Osteoblast (primary cell): ENCODE measurements at regions not wholly inside any gene's neighbourhood (a gene's known extent, or its start where the extent isn't known, plus 50 kb on each side); places are given as distances from the start of the nearest gene placed in this dataset.
"Not testable (repeated sequence)": the region's sequence is repeated elsewhere in the genome, so short reads cannot be mapped to it uniquely, and the experiment has no call there.

Source experiments
- DNase-seq: peaks from one replicate; pipeline ENCODE4 v3.0.0; 2011; ENCODE audit warnings: low spot score, mixed read lengths; ENCODE audit not compliant: insufficient read length; ENCODE audit errors: missing footprints
- H2AFZ ChIP-seq: 2 replicates; pipeline ENCODE4 v1.6.0; 2011; ENCODE audit warnings: mild to moderate bottlenecking, low read length
- H3K27ac ChIP-seq: 2 replicates; pipeline ENCODE4 v1.5.1; 2011; ENCODE audit warnings: mild to moderate bottlenecking, low read depth, low read length, moderate library complexity
- H3K27me3 ChIP-seq: 2 replicates; pipeline ENCODE4 v1.6.0; 2012; ENCODE audit warnings: mild to moderate bottlenecking, control low read depth, inconsistent platforms, low read length, moderate library complexity; ENCODE audit not compliant: insufficient read depth
- H3K36me3 ChIP-seq: 2 replicates; pipeline ENCODE4 v1.5.1; 2011; ENCODE audit warnings: mild to moderate bottlenecking, low read length, control low read depth, moderate library complexity; ENCODE audit not compliant: insufficient read depth
- H3K4me1 ChIP-seq: 2 replicates; pipeline ENCODE4 v1.5.1; 2011; ENCODE audit warnings: mild to moderate bottlenecking, low read length, control low read depth, moderate library complexity; ENCODE audit not compliant: insufficient read depth
- H3K4me2 ChIP-seq: 2 replicates; pipeline ENCODE4 v1.6.0; 2011; ENCODE audit warnings: mild to moderate bottlenecking, low read length; ENCODE audit not compliant: insufficient read depth
- H3K4me3 ChIP-seq: fragments of 200-600 bp; sonication (generic); 3 replicates; pipeline ENCODE4 v1.5.1; 2012; ENCODE audit warnings: mild to moderate bottlenecking, low read length, inconsistent platforms; ENCODE audit not compliant: insufficient read depth
- H3K79me2 ChIP-seq: 2 replicates; pipeline ENCODE4 v1.6.0; 2012; ENCODE audit warnings: mild to moderate bottlenecking, low read length, control low read depth, inconsistent platforms; ENCODE audit not compliant: insufficient read depth
- H3K9me3 ChIP-seq: 2 replicates; pipeline ENCODE4 v1.5.1; 2011; ENCODE audit warnings: low read depth, low read length, control low read depth
- H4K20me1 ChIP-seq: 2 replicates; pipeline ENCODE4 v1.6.0; 2012; ENCODE audit warnings: mild to moderate bottlenecking, low read length, control low read depth; ENCODE audit not compliant: insufficient read depth
- TF ChIP-seq, protein P1 (sequence below): IDR thresholded peaks from 2 replicates; pipeline ENCODE4 v1.5.1; 2011; ENCODE audit warnings: mild to moderate bottlenecking, low read depth, low read length, moderate library complexity; ENCODE audit errors: extremely low read depth

DNA sequence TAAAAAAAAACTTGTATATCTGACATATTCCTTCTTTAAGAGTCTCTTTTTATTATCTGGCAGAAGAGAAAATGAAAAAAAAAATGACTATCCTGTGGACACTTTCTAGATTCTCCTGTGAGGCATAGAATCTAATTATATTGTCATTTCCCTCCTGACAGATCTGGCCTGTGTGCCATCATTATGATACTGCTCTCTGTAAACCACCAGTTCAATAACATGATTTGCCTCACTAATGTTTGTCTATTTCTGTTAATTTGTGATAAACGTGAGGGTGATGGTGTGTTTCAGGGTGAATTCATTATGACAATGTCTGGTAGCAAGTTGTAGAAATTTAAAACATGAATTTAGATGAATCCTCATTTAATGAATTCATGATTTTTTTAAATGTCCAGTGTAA lies 844.5 kb upstream of the ADGRB3 start:
- H2AFZ ChIP-seq, result no peak overlapping the region
- H4K20me1 ChIP-seq, result no peaks in the 10 kb centered on the region
- no peak overlapping the region for H3K4me3 ChIP-seq
- no peaks in the 10 kb centered on the region for H3K27me3 ChIP-seq
- no peaks in the 10 kb centered on the region for H3K4me1 ChIP-seq
- TF ChIP-seq, protein P1, sequence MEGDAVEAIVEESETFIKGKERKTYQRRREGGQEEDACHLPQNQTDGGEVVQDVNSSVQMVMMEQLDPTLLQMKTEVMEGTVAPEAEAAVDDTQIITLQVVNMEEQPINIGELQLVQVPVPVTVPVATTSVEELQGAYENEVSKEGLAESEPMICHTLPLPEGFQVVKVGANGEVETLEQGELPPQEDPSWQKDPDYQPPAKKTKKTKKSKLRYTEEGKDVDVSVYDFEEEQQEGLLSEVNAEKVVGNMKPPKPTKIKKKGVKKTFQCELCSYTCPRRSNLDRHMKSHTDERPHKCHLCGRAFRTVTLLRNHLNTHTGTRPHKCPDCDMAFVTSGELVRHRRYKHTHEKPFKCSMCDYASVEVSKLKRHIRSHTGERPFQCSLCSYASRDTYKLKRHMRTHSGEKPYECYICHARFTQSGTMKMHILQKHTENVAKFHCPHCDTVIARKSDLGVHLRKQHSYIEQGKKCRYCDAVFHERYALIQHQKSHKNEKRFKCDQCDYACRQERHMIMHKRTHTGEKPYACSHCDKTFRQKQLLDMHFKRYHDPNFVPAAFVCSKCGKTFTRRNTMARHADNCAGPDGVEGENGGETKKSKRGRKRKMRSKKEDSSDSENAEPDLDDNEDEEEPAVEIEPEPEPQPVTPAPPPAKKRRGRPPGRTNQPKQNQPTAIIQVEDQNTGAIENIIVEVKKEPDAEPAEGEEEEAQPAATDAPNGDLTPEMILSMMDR, result no peak
- H3K79me2 ChIP-seq, result no peaks in the 10 kb centered on the region
- peaks cover under 1% of the 10 kb centered on the region for H3K9me3 ChIP-seq
- DNase-seq, result no peak
- H3K36me3 ChIP-seq, result no peaks in the 10 kb centered on the region
- no peak overlapping the region for H3K4me2 ChIP-seq
- no peak overlapping the region for H3K27ac ChIP-seq

DNA sequence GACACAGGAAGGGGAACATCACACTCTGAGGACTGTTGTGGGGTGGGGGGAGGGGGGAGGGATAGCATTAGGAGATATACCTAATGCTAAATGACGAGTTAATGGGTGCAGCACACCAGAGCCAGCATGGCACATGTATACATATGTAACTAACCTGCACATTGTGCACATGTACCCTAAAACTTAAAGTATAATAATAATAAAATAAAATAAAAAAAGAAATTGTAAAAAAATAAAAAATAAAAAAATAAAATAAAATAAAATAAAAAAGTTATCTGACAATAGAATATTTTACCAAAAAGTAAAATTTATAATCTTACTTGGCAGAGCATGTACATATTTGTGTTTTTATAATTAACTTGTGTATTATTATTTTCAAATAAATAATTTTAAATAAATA lies 848.0 kb upstream of the ADGRB3 start:
- not testable (repeated sequence) for H3K79me2 ChIP-seq, H3K36me3 ChIP-seq, H3K4me2 ChIP-seq, H4K20me1 ChIP-seq, DNase-seq, H3K4me3 ChIP-seq, H3K9me3 ChIP-seq, H2AFZ ChIP-seq, H3K27ac ChIP-seq, H3K4me1 ChIP-seq, H3K27me3 ChIP-seq

DNA sequence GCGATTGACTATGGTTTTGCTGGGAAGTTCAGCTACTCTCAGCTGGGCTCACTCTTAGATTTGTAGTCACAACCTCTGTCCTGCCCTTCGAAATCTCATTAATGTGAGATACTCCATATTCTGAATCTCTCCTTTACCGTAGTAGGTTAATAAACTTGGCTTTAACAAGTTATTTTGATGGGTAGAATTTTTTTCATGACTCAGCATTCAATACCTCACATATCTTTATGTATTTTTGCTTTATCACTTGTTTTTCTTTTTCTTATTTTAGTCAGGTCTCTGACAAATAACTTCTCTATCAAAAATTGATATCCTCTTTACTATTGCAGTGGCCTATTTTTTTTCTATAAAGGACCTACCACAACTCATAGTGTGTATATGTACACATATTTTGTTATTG lies 855.2 kb upstream of the ADGRB3 start:
- no peaks in the 10 kb centered on the region for H3K79me2 ChIP-seq
- no peaks in the 10 kb centered on the region for H3K9me3 ChIP-seq
- H3K27ac ChIP-seq, result no peak overlapping the region
- H3K4me2 ChIP-seq, result no peak overlapping the region
- H4K20me1 ChIP-seq, result no peaks in the 10 kb centered on the region
- no peaks in the 10 kb centered on the region for H3K4me1 ChIP-seq
- H2AFZ ChIP-seq, result no peak overlapping the region
- no peaks in the 10 kb centered on the region for H3K36me3 ChIP-seq
- H3K4me3 ChIP-seq, result no peak overlapping the region
- DNase-seq, result no peak
- no peaks in the 10 kb centered on the region for H3K27me3 ChIP-seq
- TF ChIP-seq, protein P1, result no peak

DNA sequence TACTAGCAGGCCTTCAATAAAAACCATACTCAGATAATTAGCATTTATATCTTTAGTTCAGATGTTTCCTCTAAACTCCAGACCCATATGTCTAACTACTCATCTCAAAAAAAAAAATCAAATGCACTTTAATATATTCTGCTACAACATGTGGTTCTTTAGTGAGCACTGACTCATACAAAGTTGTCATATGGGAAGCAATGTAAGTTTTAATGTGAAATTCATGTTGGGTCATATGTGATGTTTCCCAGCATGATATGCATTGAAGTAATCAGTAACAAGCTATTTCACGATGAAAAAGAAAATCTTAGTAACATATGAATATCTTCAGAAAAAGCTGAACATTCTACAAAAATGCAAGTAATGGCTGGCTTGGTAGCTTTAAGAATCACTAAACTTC lies 859.7 kb upstream of the ADGRB3 start:
- Histone ChIP-seq H3K79me2 (no peaks in the 10 kb centered on the region), H2AFZ (no peak overlapping the region), H3K9me3 (no peaks in the 10 kb centered on the region), H3K4me1 (no peaks in the 10 kb centered on the region), H3K27me3 (no peaks in the 10 kb centered on the region), H4K20me1 (no peaks in the 10 kb centered on the region), H3K4me2 (no peak overlapping the region), H3K4me3 (no peak overlapping the region), H3K36me3 (no peaks in the 10 kb centered on the region), H3K27ac (no peak overlapping the region)
- TF ChIP-seq, protein P1, result no peak
- DNase-seq, result no peak

DNA sequence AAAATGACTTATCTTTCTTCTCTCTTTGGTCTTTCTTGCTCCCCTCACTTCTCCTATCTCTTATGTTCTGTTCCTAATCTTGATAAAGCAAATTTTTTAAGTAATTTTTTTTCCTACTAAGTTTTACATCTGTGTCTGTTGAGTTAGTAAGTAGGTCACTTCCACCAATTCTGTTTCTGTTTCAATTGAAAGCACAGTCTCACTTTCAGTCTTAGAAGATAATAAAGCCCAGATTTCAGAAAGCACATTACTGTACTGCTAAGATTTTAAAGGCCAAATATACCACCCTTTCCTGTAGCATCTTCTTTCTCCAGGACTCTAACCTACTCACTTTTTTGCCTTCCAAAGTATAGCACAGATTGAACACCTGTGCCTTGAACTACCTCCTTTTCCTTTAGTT lies 866.1 kb upstream of the ADGRB3 start:
- H3K27ac ChIP-seq, result no peak overlapping the region
- H3K4me2 ChIP-seq, result no peak overlapping the region
- no peaks in the 10 kb centered on the region for H3K79me2 ChIP-seq
- H2AFZ ChIP-seq, result no peak overlapping the region
- H3K27me3 ChIP-seq, result no peaks in the 10 kb centered on the region
- H4K20me1 ChIP-seq, result no peaks in the 10 kb centered on the region
- H3K4me3 ChIP-seq, result no peak overlapping the region
- TF ChIP-seq, protein P1, result no peak
- no peaks in the 10 kb centered on the region for H3K4me1 ChIP-seq
- no peaks in the 10 kb centered on the region for H3K36me3 ChIP-seq
- no peaks in the 10 kb centered on the region for H3K9me3 ChIP-seq
- DNase-seq, result no peak

DNA sequence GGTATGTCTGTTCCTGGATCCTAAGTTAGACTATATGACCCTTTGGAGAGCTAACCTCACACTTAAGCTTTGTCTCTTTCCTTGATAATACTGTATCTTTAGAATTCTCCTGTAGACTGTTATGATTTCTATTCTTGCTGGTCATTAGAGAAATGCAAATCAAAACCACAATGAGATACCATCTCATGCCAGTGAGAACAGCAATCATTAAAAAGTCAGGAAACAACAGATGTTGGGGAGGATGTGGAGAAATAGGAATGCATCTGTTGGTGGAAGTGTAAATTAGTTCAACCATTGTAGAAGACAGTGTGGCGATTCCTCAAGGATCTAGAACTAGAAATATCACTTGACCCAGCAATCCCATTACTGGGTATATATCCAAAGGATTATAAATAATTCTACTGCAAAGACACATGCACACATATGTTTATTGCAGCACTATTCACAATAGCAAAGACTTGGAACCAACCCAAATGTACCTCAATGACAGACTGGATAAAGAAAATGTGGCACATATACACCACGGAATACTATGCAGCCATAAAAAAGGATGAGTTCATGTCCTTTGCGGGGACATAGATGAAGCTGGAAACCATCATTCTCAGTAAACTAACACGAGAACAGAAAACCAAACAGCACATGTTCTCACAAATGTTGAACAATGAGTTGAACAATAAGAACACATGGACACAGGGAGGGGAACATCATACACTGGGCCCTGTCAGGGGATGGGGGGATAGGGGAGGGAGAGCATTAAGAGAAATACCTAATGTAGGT lies 867.8 kb upstream of the ADGRB3 start:
- not testable (repeated sequence) for H4K20me1 ChIP-seq, H3K79me2 ChIP-seq, H3K4me2 ChIP-seq, H2AFZ ChIP-seq, H3K4me1 ChIP-seq, DNase-seq, H3K36me3 ChIP-seq, H3K9me3 ChIP-seq, H3K4me3 ChIP-seq, H3K27me3 ChIP-seq, H3K27ac ChIP-seq
